K562 (cell line): ENCODE measurements at regions not wholly inside any gene's neighbourhood (a gene's known extent, or its start where the extent isn't known, plus 50 kb on each side); places are given as distances from the start of the nearest gene placed in this dataset.

ENCODE experiments used
- ATAC-seq: fragments of 200-7000 bp; cut with Tn5 transposase; 3 replicates; pipeline ENCODE4 v1.9.1; 2020; ENCODE audit warnings: moderate library complexity
- BruUV-seq: library from RNA; stranded (reverse); fragments of 400-500 nt; replicated peaks from 2 replicates; lab custom pipeline; 2021; lab: Mats Ljungman, UMichigan
- CTCF ChIA-PET: fragments of 300-600 bp; formaldehyde crosslinking; extraction: SDS; loops from one replicate; lab custom pipeline; 2021; ENCODE audit warnings: low intra/inter-chr PET ratio; lab: Yijun Ruan, JAX
- POLR2A ChIA-PET: fragments of 300-600, 350-650 bp; sonication (Branson Sonifier 250); formaldehyde crosslinking; extraction: SDS; loops from one replicate; lab custom pipeline; 2021; ENCODE audit warnings: antibody characterized with exemption, inconsistent platforms; lab: Yijun Ruan, JAX
- DNase-seq, 4 experiments: peaks; one replicate each; pipeline versions ENCODE4 v3.0.0 to v3.0.0-alpha.2; 2011 to 2018; ENCODE audit warnings: low spot score in 3 of 4, mixed read lengths in 3 of 4; ENCODE audit errors: extremely low read depth in 1 of 4
- FAIRE-seq: peaks from 2 replicates; lab custom pipeline; 2011; peaks lifted over from hg19 to GRCh38; lab: Jason Lieb, UNC
- H2AFZ ChIP-seq: 2 replicates; pipeline ENCODE4 v1.6.0; 2011; ENCODE audit warnings: low read depth, low read length, control low read depth, inconsistent platforms
- H3K27ac ChIP-seq: fragments of 200-600 bp; 3 replicates; pipeline ENCODE4 v1.8.0; 2011; ENCODE audit warnings: low read depth, mild to moderate bottlenecking, control low read depth, inconsistent platforms, low read length, moderate library complexity, mixed read lengths; ENCODE audit errors: extremely low read depth
- H3K27me3 ChIP-seq, 2 experiments: fragments of 300-600 bp in 1 of 2; 2 replicates in 1 of 2; 3 replicates in 1 of 2; pipeline versions ENCODE4 v1.6.0 to v1.8.0; 2011; ENCODE audit warnings: inconsistent platforms in 2 of 2, low read length in 2 of 2, mild to moderate bottlenecking in 1 of 2, mixed read lengths in 1 of 2, moderate library complexity in 1 of 2; ENCODE audit not compliant: control insufficient read depth in 2 of 2, insufficient read depth in 2 of 2
- H3K36me3 ChIP-seq: fragments of 300-600 bp; 3 replicates; pipeline ENCODE4 v1.8.0; 2011; ENCODE audit warnings: mild to moderate bottlenecking, low read length, inconsistent platforms; ENCODE audit not compliant: control insufficient read depth, insufficient read depth
- H3K4me1 ChIP-seq, 2 experiments: fragments of 200-600 bp in 1 of 2; replicated peaks in 1 of 2; 2 replicates in 1 of 2; 3 replicates in 1 of 2; pipeline versions ENCODE4 v1.5.1 to v1.8.0; 2011; ENCODE audit warnings: inconsistent platforms in 2 of 2, low read length in 2 of 2, mild to moderate bottlenecking in 1 of 2, mixed read lengths in 1 of 2, moderate library complexity in 1 of 2; ENCODE audit not compliant: control insufficient read depth in 2 of 2, insufficient read depth in 2 of 2
- H3K4me2 ChIP-seq: 2 replicates; pipeline ENCODE4 v1.6.1; 2011; ENCODE audit warnings: low read length, control low read depth, inconsistent platforms, mixed read lengths; ENCODE audit not compliant: insufficient read depth
- H3K4me3 ChIP-seq: fragments of 200-600 bp; sonication (generic), shearing (Covaris generic); 2 replicates; pipeline ENCODE4 v1.5.1; 2016; ENCODE audit warnings: control low read depth, inconsistent platforms
- H3K79me2 ChIP-seq: fragments of 200-600 bp; 3 replicates; pipeline ENCODE4 v1.8.0; 2011; ENCODE audit warnings: low read length, inconsistent platforms; ENCODE audit not compliant: control insufficient read depth, insufficient read depth
- H3K9ac ChIP-seq, 2 experiments: 2 replicates each; pipeline versions ENCODE4 v1.6.0 to v1.6.1; 2011; ENCODE audit warnings: low read depth in 2 of 2, low read length in 2 of 2, control low read depth in 1 of 2, inconsistent platforms in 1 of 2, mild to moderate bottlenecking in 1 of 2, mixed read lengths in 1 of 2; ENCODE audit not compliant: insufficient read depth in 1 of 2
- H3K9me1 ChIP-seq: one replicate; pipeline ENCODE4 v1.6.0; 2011; ENCODE audit warnings: inconsistent platforms, mild to moderate bottlenecking, low read length, moderate library complexity; ENCODE audit not compliant: control insufficient read depth, insufficient read depth
- H3K9me3 ChIP-seq: replicated peaks from 2 replicates; pipeline ENCODE4 v1.5.1; 2011; ENCODE audit warnings: low read depth, low read length, inconsistent platforms; ENCODE audit not compliant: control insufficient read depth, insufficient read depth
- H4K20me1 ChIP-seq: replicated peaks from 2 replicates; pipeline ENCODE4 v1.6.1; 2011; ENCODE audit warnings: low read length, inconsistent platforms, mixed read lengths; ENCODE audit not compliant: control insufficient read depth, insufficient read depth
- CGGBP1 ChIP-seq: fragments of 250-450 bp; sonication (Bioruptor Pico); IDR thresholded peaks from 2 replicates; pipeline ENCODE4 v1.9.0; 2021; ENCODE audit warnings: mild to moderate bottlenecking
- CTCF ChIP-seq, 3 experiments: IDR thresholded peaks in 2 of 3; conservative IDR thresholded peaks in 1 of 3; 2 replicates each; pipeline ENCODE4 v1.5.1; 2011 to 2012; ENCODE audit warnings: low read length in 3 of 3, mild to moderate bottlenecking in 3 of 3, control low read depth in 2 of 3, improper control_type of control experiment in 1 of 3, inconsistent platforms in 1 of 3, low read depth in 1 of 3, mixed read lengths in 1 of 3, moderate library complexity in 1 of 3; ENCODE audit not compliant: insufficient read depth in 2 of 3
- FOS ChIP-seq: IDR thresholded peaks from 3 replicates; pipeline ENCODE4 v1.6.1; 2011; ENCODE audit not compliant: insufficient read length; ENCODE audit errors: extremely low read depth
- L3MBTL2 ChIP-seq: fragments of 450-650 bp; IDR thresholded peaks from 2 replicates; pipeline ENCODE4 v1.6.1; 2016; ENCODE audit warnings: mild to moderate bottlenecking, moderate library complexity
- MBD1 ChIP-seq: fragments of 250-450 bp; sonication (Bioruptor Pico); IDR thresholded peaks from 2 replicates; pipeline ENCODE4 v1.8.0; 2022; ENCODE audit warnings: inconsistent platforms
- MEIS2 ChIP-seq: fragments of 450-650 bp; IDR thresholded peaks from 2 replicates; pipeline ENCODE4 v1.6.1; 2014; ENCODE audit warnings: mild to moderate bottlenecking; ENCODE audit not compliant: partially characterized antibody
- PHF20 ChIP-seq: fragments of 450-650 bp; IDR thresholded peaks from 2 replicates; pipeline ENCODE4 v1.6.1; 2018; ENCODE audit not compliant: partially characterized antibody
- RFX1 ChIP-seq: fragments of 450-650 bp; IDR thresholded peaks from 2 replicates; pipeline ENCODE4 v1.6.1; 2016; ENCODE audit warnings: mild to moderate bottlenecking, moderate library complexity
- TSC22D4 ChIP-seq: fragments of 450-650 bp; IDR thresholded peaks from 2 replicates; pipeline ENCODE4 v1.6.1; 2016; ENCODE audit warnings: missing genetic modification characterization, missing biosample characterization, control low read depth
- TSHZ1 ChIP-seq: fragments of 250-450 bp; sonication (Bioruptor Pico); IDR thresholded peaks from 2 replicates; pipeline ENCODE4 v1.4.0; 2020; ENCODE audit warnings: mild to moderate bottlenecking, moderate library complexity
- ZNF445 ChIP-seq: fragments of 250-450 bp; sonication (Bioruptor Pico); IDR thresholded peaks from 2 replicates; pipeline ENCODE4 v1.4.0; 2020; ENCODE audit warnings: low read depth, mild to moderate bottlenecking, moderate library complexity
- WGBS: fragments of 100-300 bp; shearing (Covaris generic); methylation state at CpG from one replicate; pipeline ENCODE4 v1.1.6; 2016; ENCODE audit warnings: low coverage, mixed read lengths; ENCODE audit not compliant: insufficient coverage; ENCODE audit errors: missing lambda C conversion rate; 5-methylcytosine and 5-hydroxymethylcytosine counted together
- in situ Hi-C: fragments of 300-500 bp; cut with MboI; formaldehyde crosslinking; loops from 4 replicates; pipeline ENCODE4 v1.15.0; 2018; ENCODE audit warnings: inconsistent platforms, mixed read lengths
- intact Hi-C: fragments of 100-400 bp; cut with micrococcal nuclease; formaldehyde crosslinking; loops from 2 replicates; pipeline ENCODE4 v1.14.2; 2022

GRCh38 chr16:75806487-75806886 is 80.2 kb upstream of the CPHXL start:
- DNase-seq (no peak), ATAC-seq (no peak), FAIRE-seq (no peak)
- no peak overlapping the region for H2AFZ ChIP-seq
- H4K20me1 ChIP-seq = no peaks in the 10 kb centered on the region
- no peak overlapping the region for H3K9ac ChIP-seq
- H3K27me3 ChIP-seq = peaks cover 0 to 11% of the 10 kb centered on the region in 2 experiments; a peak in 2 of 5 replicates
- in situ Hi-C loops (no loop called here), intact Hi-C loops (loop anchor here (10.0 kb wide), 1 partner anchor 108 kb away; no protein-coding TSS in a partner anchor)
- ChIA-PET POLR2A (no interaction called here), CTCF (no interaction called here)
- H3K4me3 ChIP-seq = no peak overlapping the region
- no peak overlapping the region for H3K27ac ChIP-seq
- no peaks in the 10 kb centered on the region for H3K4me1 ChIP-seq
- TF ChIP-seq CGGBP1 (CRISPR knock-in tag) (no peak), CTCF (IDR thresholded peaks at IDR 0.05 in 2 of 3, conservative IDR thresholded peaks at IDR 0.05 in 1 of 3; ENCODE audit: insufficient read depth in 2 of 3, low read depth in 1 of 3, low read length in 3 of 3) (no peak), L3MBTL2 (no peak), TSHZ1 (CRISPR knock-in tag) (no peak), ZNF445 (CRISPR knock-in tag) (no peak), PHF20 (no peak), RFX1 (no peak), MBD1 (CRISPR knock-in tag) (no peak), TSC22D4 (no peak), MEIS2 (no peak), FOS (no peak)
- H3K4me2 ChIP-seq = no peak overlapping the region
- no peaks in the 10 kb centered on the region for H3K9me1 ChIP-seq
- WGBS = 0% methylated on average over 9 of the region's 9 CpGs
- no peaks in the 10 kb centered on the region for H3K36me3 ChIP-seq
- H3K9me3 ChIP-seq = no peaks in the 10 kb centered on the region
- no peaks in the 10 kb centered on the region for H3K79me2 ChIP-seq
- BruUV-seq = no TSS peak
